ENCODE measurements at regions not wholly inside any gene's neighbourhood (a gene's known extent, or its start where the extent isn't known, plus 50 kb on each side); places are given as distances from the start of the nearest gene placed in this dataset.

DNA sequence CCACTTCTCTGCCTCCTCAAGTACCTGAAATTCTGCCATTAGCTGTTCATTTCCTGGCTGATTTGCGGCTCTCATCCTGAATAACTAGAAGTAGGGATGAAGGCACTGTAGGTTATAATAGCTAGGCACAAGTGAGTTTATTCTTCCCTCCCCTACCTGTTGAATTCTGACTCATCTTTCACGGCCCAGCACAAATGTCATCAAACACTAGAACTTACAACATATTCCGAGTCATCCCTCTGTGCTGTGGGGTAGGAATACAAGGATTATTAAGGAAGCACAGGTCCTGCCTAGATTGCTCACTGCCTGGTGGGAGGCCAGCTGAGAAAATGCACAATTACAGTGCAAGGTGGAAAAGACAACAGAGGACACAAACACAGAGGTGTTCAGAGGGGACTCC lies 103.7 kb upstream of the ASIC2 start:
- TF ChIP-seq GATA2 (IDR thresholded peaks at IDR 0.05; ENCODE audit: low read depth, low read length) = no peak
- no peak for TF ChIP-seq GATA3 (IDR thresholded peaks at IDR 0.05; ENCODE audit: low read depth, low read length)
